ENCODE measurements at regions not wholly inside any gene's neighbourhood (a gene's known extent, or its start where the extent isn't known, plus 50 kb on each side); places are given as distances from the start of the nearest gene placed in this dataset.

GRCh38 chr5:105940181-105940580 is 1730.6 kb downstream of the EFNA5 start:
- no peak overlapping the region for H3K4me3 Mint-ChIP-seq

GRCh38 chr5:105934171-105934570 is 1736.6 kb downstream of the EFNA5 start:
- peaks cover 3 to 28% (median 15%) of the 10 kb centered on the region in 9 donors for H3K9me3 Mint-ChIP-seq
- POLR2A ChIA-PET = no interaction called here
- H3K36me3 Mint-ChIP-seq = no peaks in the 10 kb centered on the region
- no peaks in the 10 kb centered on the region for H3K4me1 Mint-ChIP-seq
- ATAC-seq (no peak), DNase-seq (no peak)
- no peaks in the 10 kb centered on the region for H3K27me3 Mint-ChIP-seq
- no peak overlapping the region for H3K4me3 Mint-ChIP-seq
- no peak overlapping the region for H3K27ac Mint-ChIP-seq

More at GRCh38 chr5:105940181-105940580, 1730.6 kb downstream of the EFNA5 start:
- no peak for DNase-seq
- Mint-ChIP-seq H3K27ac (no peak overlapping the region), H3K36me3 (no peaks in the 10 kb centered on the region), H3K9me3 (peaks cover 2 to 26% (median 9%) of the 10 kb centered on the region in 9 donors), H3K4me1 (no peaks in the 10 kb centered on the region), H3K27me3 (no peaks in the 10 kb centered on the region)
- POLR2A ChIA-PET = no interaction called here
- no peak for ATAC-seq

- H3K27me3 Mint-ChIP-seq = no peaks in the 10 kb centered on the region
- peaks cover 0 to 29% (median 11%) of the 10 kb centered on the region in 9 donors for H3K9me3 Mint-ChIP-seq
- DNase-seq = no peak
- no peak for ATAC-seq
- H3K36me3 Mint-ChIP-seq = peaks cover 0 to 4% (median 0%) of the 10 kb centered on the region in 3 donors
- POLR2A ChIA-PET = no interaction called here
- H3K4me1 Mint-ChIP-seq = no peaks in the 10 kb centered on the region
- no peak overlapping the region for H3K27ac Mint-ChIP-seq
- no peak overlapping the region for H3K4me3 Mint-ChIP-seq
Measured at GRCh38 chr5:105931881-105932421, 1738.8 kb downstream of the EFNA5 start.

GRCh38 chr5:105929858-105930257 is 1740.9 kb downstream of the EFNA5 start:
- Mint-ChIP-seq H3K27me3 (no peaks in the 10 kb centered on the region), H3K4me3 (no peak overlapping the region), H3K36me3 (peaks cover 0 to 4% (median 0%) of the 10 kb centered on the region in 3 donors), H3K27ac (no peak overlapping the region), H3K9me3 (peaks cover 0 to 29% (median 5%) of the 10 kb centered on the region in 9 donors), H3K4me1 (no peaks in the 10 kb centered on the region)
- DNase-seq (no peak), ATAC-seq (no peak)
- POLR2A ChIA-PET = no interaction called here

GRCh38 chr5:105924366-105924765 is 1746.4 kb downstream of the EFNA5 start:
- DNase-seq (no peak), ATAC-seq (no peak)
- peaks cover 0 to 4% (median 0%) of the 10 kb centered on the region in 3 donors for H3K36me3 Mint-ChIP-seq
- no peaks in the 10 kb centered on the region for H3K27me3 Mint-ChIP-seq
- no peak overlapping the region for H3K4me3 Mint-ChIP-seq
- no peak overlapping the region for H3K27ac Mint-ChIP-seq
- peaks cover 0 to 15% (median 5%) of the 10 kb centered on the region in 9 donors for H3K9me3 Mint-ChIP-seq
- H3K4me1 Mint-ChIP-seq = no peaks in the 10 kb centered on the region
- POLR2A ChIA-PET = no interaction called here

- Mint-ChIP-seq H3K36me3 (no peaks in the 10 kb centered on the region), H3K4me3 (no peak overlapping the region), H3K27ac (no peak overlapping the region), H3K4me1 (no peaks in the 10 kb centered on the region), H3K9me3 (peaks cover 0 to 15% (median 4%) of the 10 kb centered on the region in 9 donors), H3K27me3 (no peaks in the 10 kb centered on the region)
- POLR2A ChIA-PET = no interaction called here
- DNase-seq (no peak), ATAC-seq (no peak)
Measured at GRCh38 chr5:105922574-105922973, 1748.2 kb downstream of the EFNA5 start.

GRCh38 chr5:105922080-105922479 is 1748.7 kb downstream of the EFNA5 start:
- POLR2A ChIA-PET = no interaction called here
- H3K27ac Mint-ChIP-seq = no peak overlapping the region
- H3K36me3 Mint-ChIP-seq = no peaks in the 10 kb centered on the region
- H3K27me3 Mint-ChIP-seq = no peaks in the 10 kb centered on the region
- no peak for ATAC-seq
- H3K9me3 Mint-ChIP-seq = peaks cover 0 to 15% (median 3%) of the 10 kb centered on the region in 9 donors
- no peak overlapping the region for H3K4me3 Mint-ChIP-seq
- no peak for DNase-seq
- no peaks in the 10 kb centered on the region for H3K4me1 Mint-ChIP-seq

- Mint-ChIP-seq H3K9me3 (peaks cover 0 to 21% (median 3%) of the 10 kb centered on the region in 9 donors), H3K27me3 (no peaks in the 10 kb centered on the region), H3K4me1 (no peaks in the 10 kb centered on the region), H3K4me3 (no peak overlapping the region), H3K36me3 (no peaks in the 10 kb centered on the region), H3K27ac (no peak overlapping the region)
- DNase-seq = no peak
- POLR2A ChIA-PET = no interaction called here
- no peak for ATAC-seq
Measured at GRCh38 chr5:105917189-105917588, 1753.5 kb downstream of the EFNA5 start.

- Mint-ChIP-seq H3K4me3 (no peak overlapping the region), H3K36me3 (no peaks in the 10 kb centered on the region), H3K27ac (no peak overlapping the region), H3K27me3 (no peaks in the 10 kb centered on the region), H3K9me3 (peaks cover 0 to 10% (median 4%) of the 10 kb centered on the region in 9 donors), H3K4me1 (no peaks in the 10 kb centered on the region)
- POLR2A ChIA-PET = no interaction called here
- ATAC-seq = no peak
- no peak for DNase-seq
Measured at GRCh38 chr5:105907016-105907415, 1763.7 kb downstream of the EFNA5 start.

- ATAC-seq (no peak), DNase-seq (no peak)
- H3K4me1 Mint-ChIP-seq = no peaks in the 10 kb centered on the region
- H3K27me3 Mint-ChIP-seq = no peaks in the 10 kb centered on the region
- POLR2A ChIA-PET = no interaction called here
- no peaks in the 10 kb centered on the region for H3K36me3 Mint-ChIP-seq
- H3K4me3 Mint-ChIP-seq = no peak overlapping the region
- H3K27ac Mint-ChIP-seq = no peak overlapping the region
- peaks cover 0 to 13% (median 6%) of the 10 kb centered on the region in 9 donors for H3K9me3 Mint-ChIP-seq
Measured at GRCh38 chr5:105905392-105905791, 1765.3 kb downstream of the EFNA5 start.

- H3K27ac Mint-ChIP-seq = no peak overlapping the region
- DNase-seq (no peak), ATAC-seq (no peak)
- POLR2A ChIA-PET = no interaction called here
- no peak overlapping the region for H3K4me3 Mint-ChIP-seq
- H3K4me1 Mint-ChIP-seq = no peaks in the 10 kb centered on the region
- peaks cover 3 to 29% (median 7%) of the 10 kb centered on the region in 9 donors for H3K9me3 Mint-ChIP-seq
- no peaks in the 10 kb centered on the region for H3K27me3 Mint-ChIP-seq
- no peaks in the 10 kb centered on the region for H3K36me3 Mint-ChIP-seq
Measured at GRCh38 chr5:105903069-105903468, 1767.7 kb downstream of the EFNA5 start.

GRCh38 chr5:105899726-105900125 is 1771.0 kb downstream of the EFNA5 start:
- H3K9me3 Mint-ChIP-seq = peaks cover 0 to 29% (median 6%) of the 10 kb centered on the region in 9 donors
- no peak overlapping the region for H3K27ac Mint-ChIP-seq
- POLR2A ChIA-PET = no interaction called here
- no peaks in the 10 kb centered on the region for H3K36me3 Mint-ChIP-seq
- DNase-seq (no peak), ATAC-seq (no peak)
- H3K4me1 Mint-ChIP-seq = no peaks in the 10 kb centered on the region
- H3K27me3 Mint-ChIP-seq = no peaks in the 10 kb centered on the region
- H3K4me3 Mint-ChIP-seq = no peak overlapping the region

GRCh38 chr5:105898183-105898582 is 1772.6 kb downstream of the EFNA5 start:
- no peaks in the 10 kb centered on the region for H3K27me3 Mint-ChIP-seq
- H3K36me3 Mint-ChIP-seq = no peaks in the 10 kb centered on the region
- no peak for DNase-seq
- H3K4me1 Mint-ChIP-seq = no peaks in the 10 kb centered on the region
- no peak overlapping the region for H3K27ac Mint-ChIP-seq
- no peak overlapping the region for H3K4me3 Mint-ChIP-seq
- no peak for ATAC-seq
- POLR2A ChIA-PET = no interaction called here
- H3K9me3 Mint-ChIP-seq = peaks cover 2 to 29% (median 6%) of the 10 kb centered on the region in 9 donors

GRCh38 chr5:105885266-105885665 is 1785.5 kb downstream of the EFNA5 start:
- Mint-ChIP-seq H3K4me1 (no peaks in the 10 kb centered on the region), H3K27me3 (no peaks in the 10 kb centered on the region), H3K9me3 (peaks cover 0 to 17% (median 4%) of the 10 kb centered on the region in 9 donors), H3K27ac (no peak overlapping the region), H3K36me3 (no peaks in the 10 kb centered on the region), H3K4me3 (no peak overlapping the region)
- ATAC-seq (no peak), DNase-seq (no peak)
- POLR2A ChIA-PET = no interaction called here

Measured in naive thymus-derived CD8-positive, alpha-beta T cell (primary cell).